ENCODE measurements at regions not wholly inside any gene's neighbourhood (a gene's known extent, or its start where the extent isn't known, plus 50 kb on each side); places are given as distances from the start of the nearest gene placed in this dataset.

GRCh38 chr3:165444745-165445144 is 248.6 kb upstream of the SLITRK3 start:
- ATAC-seq (ENCODE audit: low read depth in 2 of 2), result no peak
- Mint-ChIP-seq H3K27me3 (no peaks in the 10 kb centered on the region), H3K4me3 (no peak overlapping the region), H3K36me3 (no peaks in the 10 kb centered on the region), H3K27ac (no peak overlapping the region), H3K9me3 (peaks cover 0 to 7% (median 3%) of the 10 kb centered on the region in 7 donors), H3K4me1 (no peaks in the 10 kb centered on the region)
- no peak for DNase-seq

- peaks cover 0 to 7% (median 3%) of the 10 kb centered on the region in 7 donors for H3K9me3 Mint-ChIP-seq
- H3K36me3 Mint-ChIP-seq, result no peaks in the 10 kb centered on the region
- no peaks in the 10 kb centered on the region for H3K4me1 Mint-ChIP-seq
- H3K27me3 Mint-ChIP-seq, result no peaks in the 10 kb centered on the region
- ATAC-seq (ENCODE audit: low read depth in 2 of 2), result no peak
- DNase-seq, result no peak
- H3K27ac Mint-ChIP-seq, result no peak overlapping the region
- no peak overlapping the region for H3K4me3 Mint-ChIP-seq
Measured at GRCh38 chr3:165443664-165444063, 247.5 kb upstream of the SLITRK3 start.

GRCh38 chr3:165442061-165442460 is 245.9 kb upstream of the SLITRK3 start:
- no peak for DNase-seq
- ATAC-seq (ENCODE audit: low read depth in 2 of 2), result no peak
- Mint-ChIP-seq H3K27ac (no peak overlapping the region), H3K27me3 (no peaks in the 10 kb centered on the region), H3K36me3 (no peaks in the 10 kb centered on the region), H3K4me3 (no peak overlapping the region), H3K9me3 (peaks cover 0 to 7% (median under 1%) of the 10 kb centered on the region in 7 donors), H3K4me1 (no peaks in the 10 kb centered on the region)

GRCh38 chr3:165440380-165440779 is 244.2 kb upstream of the SLITRK3 start:
- DNase-seq (no peak), ATAC-seq (ENCODE audit: low read depth in 2 of 2) (no peak)
- H3K36me3 Mint-ChIP-seq, result no peaks in the 10 kb centered on the region
- no peaks in the 10 kb centered on the region for H3K4me1 Mint-ChIP-seq
- no peak overlapping the region for H3K4me3 Mint-ChIP-seq
- H3K27ac Mint-ChIP-seq, result no peak overlapping the region
- H3K27me3 Mint-ChIP-seq, result no peaks in the 10 kb centered on the region
- H3K9me3 Mint-ChIP-seq, result peaks cover 0 to 5% (median under 1%) of the 10 kb centered on the region in 7 donors

GRCh38 chr3:165439765-165440164 is 243.6 kb upstream of the SLITRK3 start:
- no peak for ATAC-seq (ENCODE audit: low read depth in 2 of 2)
- H3K36me3 Mint-ChIP-seq, result no peaks in the 10 kb centered on the region
- peaks cover 0 to 5% (median 4%) of the 10 kb centered on the region in 7 donors for H3K9me3 Mint-ChIP-seq
- DNase-seq, result no peak
- no peaks in the 10 kb centered on the region for H3K27me3 Mint-ChIP-seq
- H3K27ac Mint-ChIP-seq, result no peak overlapping the region
- H3K4me3 Mint-ChIP-seq, result no peak overlapping the region
- H3K4me1 Mint-ChIP-seq, result no peaks in the 10 kb centered on the region

GRCh38 chr3:165434516-165434915 is 238.3 kb upstream of the SLITRK3 start:
- H3K36me3 Mint-ChIP-seq, result no peaks in the 10 kb centered on the region
- ATAC-seq (ENCODE audit: low read depth in 2 of 2), result no peak
- no peaks in the 10 kb centered on the region for H3K4me1 Mint-ChIP-seq
- no peak overlapping the region for H3K4me3 Mint-ChIP-seq
- no peaks in the 10 kb centered on the region for H3K27me3 Mint-ChIP-seq
- peaks cover 4 to 17% (median 8%) of the 10 kb centered on the region in 7 donors for H3K9me3 Mint-ChIP-seq
- DNase-seq, result no peak
- H3K27ac Mint-ChIP-seq, result no peak overlapping the region

- no peak for DNase-seq
- Mint-ChIP-seq H3K36me3 (no peaks in the 10 kb centered on the region), H3K4me1 (no peaks in the 10 kb centered on the region), H3K9me3 (peaks cover 0 to 5% (median 2%) of the 10 kb centered on the region in 7 donors), H3K27ac (no peak overlapping the region), H3K4me3 (no peak overlapping the region), H3K27me3 (no peaks in the 10 kb centered on the region)
- no peak for ATAC-seq (ENCODE audit: low read depth in 2 of 2)
Measured at GRCh38 chr3:165406425-165406824, 210.2 kb upstream of the SLITRK3 start.

GRCh38 chr3:165404357-165405027 is 208.3 kb upstream of the SLITRK3 start:
- ATAC-seq (ENCODE audit: low read depth in 2 of 2) (no peak), DNase-seq (no peak)
- H3K36me3 Mint-ChIP-seq, result no peaks in the 10 kb centered on the region
- H3K4me3 Mint-ChIP-seq, result no peak overlapping the region
- H3K27me3 Mint-ChIP-seq, result no peaks in the 10 kb centered on the region
- no peaks in the 10 kb centered on the region for H3K4me1 Mint-ChIP-seq
- no peak overlapping the region for H3K27ac Mint-ChIP-seq
- peaks cover 0 to 5% (median 3%) of the 10 kb centered on the region in 7 donors for H3K9me3 Mint-ChIP-seq

- no peak overlapping the region for H3K27ac Mint-ChIP-seq
- no peak overlapping the region for H3K4me3 Mint-ChIP-seq
- DNase-seq, result no peak
- no peaks in the 10 kb centered on the region for H3K27me3 Mint-ChIP-seq
- peaks cover 0 to 5% (median 3%) of the 10 kb centered on the region in 7 donors for H3K9me3 Mint-ChIP-seq
- ATAC-seq (ENCODE audit: low read depth in 2 of 2), result no peak
- H3K36me3 Mint-ChIP-seq, result no peaks in the 10 kb centered on the region
- H3K4me1 Mint-ChIP-seq, result no peaks in the 10 kb centered on the region
Measured at GRCh38 chr3:165403666-165404065, 207.5 kb upstream of the SLITRK3 start.

GRCh38 chr3:165395188-165395587 is 199.0 kb upstream of the SLITRK3 start:
- Mint-ChIP-seq H3K36me3 (no peaks in the 10 kb centered on the region), H3K27me3 (no peaks in the 10 kb centered on the region), H3K9me3 (peaks cover 0 to 6% (median 0%) of the 10 kb centered on the region in 7 donors), H3K4me3 (no peak overlapping the region), H3K27ac (no peak overlapping the region), H3K4me1 (no peaks in the 10 kb centered on the region)
- ATAC-seq (ENCODE audit: low read depth in 2 of 2), result no peak
- no peak for DNase-seq

- no peak for DNase-seq
- peaks cover 0 to 6% (median 0%) of the 10 kb centered on the region in 7 donors for H3K9me3 Mint-ChIP-seq
- H3K4me1 Mint-ChIP-seq, result no peaks in the 10 kb centered on the region
- H3K36me3 Mint-ChIP-seq, result no peaks in the 10 kb centered on the region
- no peak overlapping the region for H3K27ac Mint-ChIP-seq
- no peak overlapping the region for H3K4me3 Mint-ChIP-seq
- no peaks in the 10 kb centered on the region for H3K27me3 Mint-ChIP-seq
- no peak for ATAC-seq (ENCODE audit: low read depth in 2 of 2)
Measured at GRCh38 chr3:165393461-165393860, 197.3 kb upstream of the SLITRK3 start.

- H3K4me1 Mint-ChIP-seq, result no peaks in the 10 kb centered on the region
- no peak overlapping the region for H3K4me3 Mint-ChIP-seq
- no peaks in the 10 kb centered on the region for H3K27me3 Mint-ChIP-seq
- DNase-seq (no peak), ATAC-seq (ENCODE audit: low read depth in 2 of 2) (no peak)
- H3K9me3 Mint-ChIP-seq, result peaks cover 0 to 7% (median 5%) of the 10 kb centered on the region in 7 donors
- no peak overlapping the region for H3K27ac Mint-ChIP-seq
- H3K36me3 Mint-ChIP-seq, result no peaks in the 10 kb centered on the region
Measured at GRCh38 chr3:165390166-165390565, 194.0 kb upstream of the SLITRK3 start.

GRCh38 chr3:165389653-165390052 is 193.5 kb upstream of the SLITRK3 start:
- DNase-seq (no peak), ATAC-seq (ENCODE audit: low read depth in 2 of 2) (no peak)
- Mint-ChIP-seq H3K4me3 (no peak overlapping the region), H3K27me3 (no peaks in the 10 kb centered on the region), H3K36me3 (no peaks in the 10 kb centered on the region), H3K27ac (no peak overlapping the region), H3K9me3 (peaks cover 0 to 7% (median 5%) of the 10 kb centered on the region in 7 donors), H3K4me1 (no peaks in the 10 kb centered on the region)

- ATAC-seq (ENCODE audit: low read depth in 2 of 2) (no peak), DNase-seq (no peak)
- Mint-ChIP-seq H3K27ac (no peak overlapping the region), H3K9me3 (peaks cover 0 to 7% (median 5%) of the 10 kb centered on the region in 7 donors), H3K27me3 (no peaks in the 10 kb centered on the region), H3K4me1 (no peaks in the 10 kb centered on the region), H3K36me3 (no peaks in the 10 kb centered on the region), H3K4me3 (no peak overlapping the region)
Measured at GRCh38 chr3:165389064-165389463, 192.9 kb upstream of the SLITRK3 start.

- Mint-ChIP-seq H3K27me3 (no peaks in the 10 kb centered on the region), H3K4me3 (no peak overlapping the region), H3K27ac (no peak overlapping the region), H3K36me3 (no peaks in the 10 kb centered on the region), H3K9me3 (peaks cover 0 to 13% (median 7%) of the 10 kb centered on the region in 7 donors), H3K4me1 (no peaks in the 10 kb centered on the region)
- DNase-seq (no peak), ATAC-seq (ENCODE audit: low read depth in 2 of 2) (no peak)
Measured at GRCh38 chr3:165383381-165383780, 187.2 kb upstream of the SLITRK3 start.
